Germinal center (tissue), 1 donor: ENCODE measurements at regions not wholly inside any gene's neighbourhood (a gene's known extent, or its start where the extent isn't known, plus 50 kb on each side); places are given as distances from the start of the nearest gene placed in this dataset.

ENCODE experiments used
- DNase-seq: peaks from one replicate; pipeline ENCODE4 v3.0.0; 2012; ENCODE audit warnings: mixed read lengths, low spot score

DNA sequence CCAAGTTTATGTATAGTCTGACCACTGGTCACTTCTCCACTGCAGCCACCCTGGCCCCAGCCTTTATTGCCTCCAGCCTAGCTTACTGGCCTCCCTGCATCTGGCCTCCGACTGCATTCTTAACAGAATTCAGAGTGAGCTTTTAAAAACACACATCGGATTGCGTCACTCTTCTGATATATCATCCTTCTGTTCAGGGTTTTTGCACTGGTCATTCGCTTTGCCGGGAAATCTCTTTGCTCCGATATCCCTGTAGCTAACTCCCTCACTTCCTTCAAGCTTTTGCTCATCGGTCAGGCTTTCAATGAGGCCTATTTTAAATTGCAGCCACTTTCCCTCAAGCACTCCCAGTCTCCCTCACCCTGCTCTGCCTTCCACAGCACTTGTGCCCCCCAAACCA lies 101.6 kb upstream of the DLX2 start:
- no peak for DNase-seq

DNA sequence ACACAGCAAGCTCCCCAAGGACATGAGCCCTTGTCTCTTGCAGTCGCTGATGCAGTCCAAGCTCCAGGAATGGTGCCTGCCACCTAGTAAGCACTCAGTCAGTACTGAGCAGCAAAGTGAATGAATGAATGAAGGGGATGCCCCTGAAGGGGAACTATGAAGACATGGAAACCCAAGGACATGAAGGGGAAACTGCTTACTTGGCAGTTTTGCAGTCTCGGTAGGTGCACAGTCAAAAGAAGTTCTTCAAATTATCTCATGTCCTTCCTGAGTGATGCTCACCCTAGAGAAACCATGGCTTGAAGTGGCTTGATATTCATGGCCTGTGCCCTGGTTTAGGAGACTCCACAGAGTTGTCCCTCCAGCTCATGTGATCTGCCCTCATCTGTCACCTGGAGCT lies 102.1 kb upstream of the DLX2 start:
- DNase-seq = no peak

DNA sequence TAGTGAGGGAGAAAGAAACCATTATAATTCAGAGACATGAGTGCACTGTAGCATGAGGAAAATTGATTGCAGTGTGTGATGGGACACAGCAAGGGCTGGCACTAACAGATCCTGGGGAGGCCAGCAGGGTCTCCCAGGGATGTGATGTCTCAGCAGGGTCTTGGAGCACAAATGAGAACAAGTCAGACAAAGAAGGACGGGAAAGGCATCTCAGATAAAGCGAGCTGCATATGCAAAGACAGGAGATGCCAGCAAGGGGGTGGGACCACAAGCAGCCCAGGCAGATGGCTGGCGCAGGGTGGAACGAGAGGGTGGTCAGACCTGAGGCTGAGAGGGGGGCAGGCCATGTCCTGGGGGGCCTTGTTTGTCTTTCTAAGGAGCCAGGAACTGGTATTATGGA lies 102.6 kb upstream of the DLX2 start:
- no peak for DNase-seq

DNA sequence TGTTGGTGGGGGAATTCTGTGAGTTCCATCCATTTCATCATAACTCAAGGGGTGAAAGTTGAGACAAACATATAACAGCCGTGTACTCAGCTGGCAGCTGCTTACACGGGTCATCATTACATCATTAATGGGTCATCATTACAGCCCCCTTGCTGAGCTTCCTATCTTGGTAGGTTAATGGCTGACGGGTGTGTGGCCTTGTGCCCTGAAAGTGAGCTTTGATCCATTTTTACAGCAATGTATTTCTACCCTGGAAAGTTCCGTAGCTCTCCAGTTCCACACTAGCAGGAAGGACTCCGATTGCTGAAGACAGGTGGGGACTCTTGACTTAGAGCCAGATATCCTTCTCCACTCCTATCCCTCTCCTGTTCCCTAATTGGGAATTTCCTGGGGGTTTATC lies 105.2 kb upstream of the DLX2 start:
- no peak for DNase-seq

DNA sequence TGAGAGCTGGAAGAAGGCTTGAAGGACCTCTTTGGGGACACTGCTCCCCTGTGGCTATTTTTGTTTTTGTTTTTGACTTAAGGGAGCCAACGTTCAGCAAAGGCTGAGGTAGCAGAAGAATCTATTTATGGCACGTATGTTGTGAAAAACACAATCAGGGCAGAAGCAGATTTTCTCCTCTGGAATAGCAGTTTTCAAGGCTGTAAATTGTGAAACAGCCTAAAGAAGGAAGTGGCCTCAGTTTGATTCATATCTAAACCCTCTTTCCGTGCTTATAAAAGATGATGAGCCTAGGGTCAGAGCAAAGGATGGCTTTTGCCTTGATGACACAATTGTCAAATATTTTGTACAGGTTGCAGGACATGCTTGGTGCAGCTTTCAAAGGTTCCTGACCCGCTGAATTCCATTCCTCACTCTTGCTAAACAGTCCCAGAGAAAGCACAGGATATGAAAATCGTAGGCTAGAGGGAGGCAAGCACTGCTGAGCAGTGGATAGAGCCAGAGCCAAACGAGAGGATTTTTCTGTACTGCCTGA lies 106.2 kb upstream of the DLX2 start:
- DNase-seq = no peak

DNA sequence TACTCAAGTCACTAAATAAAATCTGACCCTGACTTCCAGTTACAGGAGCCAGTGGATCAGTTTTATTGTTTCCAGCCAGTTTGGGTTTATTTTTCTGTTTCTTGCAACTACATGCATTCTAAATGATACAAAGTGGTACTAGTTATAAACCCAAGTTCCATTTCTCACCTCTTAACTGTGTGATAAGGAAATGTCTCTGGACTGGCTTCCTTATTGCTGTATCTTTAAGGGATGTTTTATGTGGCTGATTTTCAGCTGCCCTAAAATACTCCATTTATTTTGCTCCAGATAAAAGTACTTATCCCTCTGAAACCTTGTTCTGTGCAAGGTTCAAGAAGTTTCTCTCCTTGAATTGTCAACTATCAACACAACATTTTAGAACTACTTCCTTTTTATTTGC lies 107.9 kb upstream of the DLX2 start:
- no peak for DNase-seq

DNA sequence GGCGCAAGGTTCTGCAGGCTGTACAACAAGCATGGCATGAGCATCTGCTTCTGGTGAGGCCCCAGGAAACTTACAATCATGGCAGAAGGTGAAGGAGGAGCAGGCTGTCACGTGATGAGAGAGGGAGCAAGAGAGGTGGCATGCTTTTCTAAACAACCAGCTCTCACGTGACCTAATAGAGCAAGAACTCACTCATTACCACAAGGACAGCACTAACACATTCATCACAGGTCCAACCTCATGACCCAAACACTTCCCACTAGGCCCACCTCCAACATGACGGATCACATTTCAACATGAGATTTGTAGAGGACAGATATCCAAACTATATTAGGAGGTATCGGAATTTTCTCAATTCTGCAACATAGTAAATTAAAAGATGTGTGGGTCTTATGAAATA lies 108.8 kb upstream of the DLX2 start:
- no peak for DNase-seq

DNA sequence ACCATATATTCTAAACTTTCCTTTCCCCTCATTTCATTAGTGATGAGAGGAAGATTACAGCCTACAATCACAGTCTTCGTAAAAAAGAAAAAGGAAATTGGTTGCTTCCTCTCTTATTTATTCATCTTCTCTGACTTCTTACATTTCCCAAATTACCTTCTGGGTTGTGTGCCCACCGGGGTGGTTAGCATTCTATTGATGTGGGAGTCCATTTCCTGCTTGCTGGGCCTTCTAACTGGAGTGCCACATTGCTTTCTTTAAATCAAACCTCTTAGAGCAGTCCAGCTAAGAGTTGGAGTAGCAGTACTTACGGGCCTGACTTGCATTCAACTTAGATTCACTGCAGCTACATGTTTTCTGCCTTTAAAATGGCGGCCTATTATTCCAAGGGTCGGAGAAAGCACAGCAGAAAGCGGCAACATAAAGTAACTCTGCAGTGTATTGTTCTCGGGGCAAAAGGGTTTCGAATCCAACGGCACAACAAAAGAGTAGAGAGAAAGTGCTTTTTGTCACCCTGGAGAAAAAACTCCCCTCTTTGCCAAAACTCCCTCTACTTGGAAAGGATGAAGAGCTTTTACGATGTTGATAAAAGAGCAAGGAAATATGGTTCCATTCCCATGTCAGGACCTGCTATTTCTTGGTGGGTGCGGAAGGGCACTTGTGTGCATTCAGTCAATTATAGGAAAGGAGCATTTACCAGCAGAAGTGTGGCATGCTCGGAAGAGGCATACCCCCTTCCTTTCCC lies 110.6 kb upstream of the DLX2 start:
- no peak for DNase-seq

DNA sequence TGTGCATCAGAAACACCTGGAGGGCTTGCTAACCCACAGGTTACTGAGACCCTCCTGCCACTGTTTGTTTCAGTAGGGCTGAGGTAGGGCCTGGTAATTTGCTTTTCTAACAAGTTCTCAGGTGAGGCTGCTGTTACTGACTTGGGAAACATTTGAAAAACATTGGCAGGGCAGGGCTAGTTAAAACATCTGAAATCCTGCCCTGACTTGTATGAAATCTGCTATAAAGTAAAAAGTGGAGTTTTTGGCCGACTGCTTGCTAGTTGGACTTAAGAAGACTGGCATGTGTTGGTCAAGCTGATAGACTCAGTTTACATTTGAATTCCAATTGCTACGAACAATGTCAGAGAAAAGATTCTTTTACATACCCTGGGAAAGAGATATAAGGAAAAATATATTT lies 111.6 kb upstream of the DLX2 start:
- DNase-seq = no peak

DNA sequence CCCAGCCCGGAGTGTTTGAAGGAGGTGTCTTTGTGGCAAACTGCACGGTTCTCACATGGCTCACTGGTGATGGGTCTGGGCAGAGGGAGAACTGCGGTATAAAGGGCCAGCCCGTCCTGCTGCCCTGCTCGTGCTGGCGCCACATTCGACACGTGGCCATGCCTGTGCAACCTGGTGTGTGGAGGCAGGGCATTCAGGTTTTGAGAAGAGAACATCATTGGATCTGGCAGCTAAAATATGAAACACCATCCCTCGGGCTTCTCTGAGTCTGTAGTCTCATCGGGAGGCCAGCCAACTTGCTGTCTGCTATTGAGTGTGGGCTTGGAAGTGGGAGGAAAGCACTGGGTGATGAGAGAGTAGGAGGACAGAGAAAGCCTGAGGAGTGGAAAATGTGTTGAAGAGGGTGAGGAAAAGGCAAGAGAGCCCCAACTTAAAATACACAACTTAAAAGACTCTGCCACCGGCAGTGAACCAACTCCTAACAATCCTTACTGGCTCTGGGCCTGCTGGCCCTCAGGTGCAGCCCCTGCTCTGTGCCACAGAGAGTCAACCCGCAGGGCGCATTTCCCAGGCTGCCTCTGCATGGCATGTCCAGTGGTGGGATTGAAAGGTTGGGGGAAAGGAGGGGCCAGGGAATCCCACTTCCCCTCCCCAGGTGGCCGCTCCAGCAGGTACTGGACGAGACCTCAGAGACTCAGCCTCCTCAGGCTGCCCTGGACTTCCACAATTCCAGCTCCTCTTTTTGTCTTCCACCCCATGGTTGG lies 112.7 kb upstream of the DLX2 start:
- DNase-seq = no peak

DNA sequence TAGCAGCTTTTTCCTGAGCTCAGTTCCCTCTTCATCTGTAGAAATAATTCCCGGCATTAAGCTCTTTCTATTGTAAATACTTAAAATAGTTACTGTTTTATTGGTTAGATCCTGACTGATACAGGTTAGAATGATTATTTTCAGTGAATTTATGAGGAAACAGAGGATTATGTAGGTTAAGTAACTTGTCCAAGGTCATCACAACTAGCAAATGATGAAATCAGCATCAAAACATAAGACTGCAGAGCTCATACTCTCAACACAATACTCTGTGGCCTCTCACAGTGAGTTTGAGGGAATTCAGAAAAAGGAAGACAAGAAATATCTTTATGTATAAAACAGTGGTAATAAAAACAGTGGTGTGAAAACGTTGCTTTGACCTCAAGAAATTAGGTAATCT lies 113.2 kb upstream of the DLX2 start:
- DNase-seq = no peak

DNA sequence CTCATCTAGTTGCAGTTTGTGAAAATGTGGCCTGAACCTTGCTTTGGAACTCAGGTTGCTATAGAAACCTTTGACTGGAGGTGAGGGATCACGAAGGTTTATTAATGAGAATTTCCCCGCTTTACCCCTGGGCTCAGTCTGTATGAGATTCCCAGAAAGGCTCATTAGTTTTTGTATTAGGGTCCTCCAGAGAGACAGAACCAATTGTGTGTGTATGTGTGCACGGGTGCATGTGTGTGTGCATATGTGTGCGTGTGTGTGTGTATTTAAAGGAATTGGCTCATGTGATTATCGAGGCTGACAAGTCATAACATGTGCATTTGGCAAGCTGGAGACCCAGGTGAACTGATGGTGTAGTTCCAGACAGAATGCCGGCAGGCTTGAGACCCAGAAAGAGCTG lies 113.8 kb upstream of the DLX2 start:
- DNase-seq = no peak

DNA sequence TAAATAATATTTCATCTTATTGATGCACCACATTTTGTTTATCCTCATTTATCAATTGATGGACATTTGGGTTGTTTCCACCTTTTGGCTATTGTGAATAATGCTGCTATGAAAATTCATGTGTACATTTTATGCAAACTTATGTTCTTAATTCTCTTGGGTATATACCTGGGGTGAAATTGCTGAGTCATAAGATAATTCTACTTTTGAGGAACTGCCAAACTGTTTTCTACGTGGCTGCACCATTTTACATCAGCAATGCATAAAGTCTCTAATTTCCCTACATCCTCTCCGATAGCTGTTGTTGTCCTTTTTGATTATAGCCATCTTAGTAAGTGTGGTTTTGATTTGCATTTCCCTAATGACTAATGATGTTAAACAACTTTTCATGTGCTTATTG lies 116.5 kb upstream of the DLX2 start:
- DNase-seq = no peak

DNA sequence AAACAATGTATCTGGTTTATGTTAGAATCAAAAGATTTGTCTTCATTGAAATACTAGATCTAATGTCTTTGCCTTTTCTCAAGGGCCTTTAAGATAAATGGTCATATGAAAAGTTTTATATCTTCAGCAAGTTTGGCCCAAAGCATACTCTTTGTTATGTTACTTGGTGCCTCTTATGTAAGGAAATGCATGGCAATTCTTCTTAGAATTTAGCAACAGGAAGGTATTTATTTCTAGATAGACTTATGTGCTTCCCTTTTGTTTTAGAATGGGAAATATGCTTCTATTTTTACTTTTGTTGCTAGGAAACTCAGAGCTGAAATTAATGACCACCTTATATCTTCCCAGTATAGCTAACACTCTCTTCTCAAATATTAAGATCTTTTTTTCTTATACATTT lies 117.4 kb upstream of the DLX2 start:
- DNase-seq = no peak

DNA sequence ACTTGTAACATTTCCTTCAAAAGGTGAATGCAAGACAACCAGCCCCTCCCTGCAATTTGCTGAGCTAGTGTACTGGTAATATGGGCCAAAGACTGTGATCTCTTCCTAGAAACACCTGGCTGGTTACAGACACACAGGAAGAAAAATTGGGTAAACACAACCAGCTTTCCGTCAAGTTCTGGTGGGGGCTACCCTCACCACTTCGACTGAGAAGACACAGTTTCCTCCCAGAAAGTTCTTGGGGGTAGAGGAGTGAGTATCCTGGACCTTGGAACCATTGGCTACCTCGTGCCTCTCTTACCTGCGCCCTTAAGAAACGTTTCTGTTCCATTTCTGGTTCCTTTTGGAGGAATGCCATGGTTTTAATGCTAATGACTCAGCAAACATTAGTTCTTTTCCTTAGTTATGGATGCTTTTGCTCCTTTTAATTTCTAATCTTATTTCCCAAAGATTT lies 120.9 kb upstream of the DLX2 start:
- DNase-seq = no peak

DNA sequence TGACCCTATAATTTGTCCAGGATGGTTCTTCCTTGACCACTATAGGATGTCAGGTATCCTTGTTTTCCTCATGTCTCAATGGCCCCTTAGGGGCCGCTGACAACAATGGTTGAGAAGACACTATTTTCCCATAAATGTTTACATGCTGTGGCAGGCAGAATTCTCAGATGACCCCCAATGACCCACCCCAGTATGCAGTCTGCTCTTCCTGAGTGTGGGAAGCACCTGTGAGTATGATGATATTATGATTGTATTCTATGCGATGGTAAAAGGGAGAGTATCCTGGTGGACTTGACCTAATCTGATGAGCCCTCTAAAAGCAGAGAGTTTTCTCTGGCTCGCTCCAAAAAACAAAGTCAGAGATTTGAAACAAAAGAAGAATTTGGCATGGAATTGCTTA lies 123.1 kb upstream of the DLX2 start:
- DNase-seq = no peak

DNA sequence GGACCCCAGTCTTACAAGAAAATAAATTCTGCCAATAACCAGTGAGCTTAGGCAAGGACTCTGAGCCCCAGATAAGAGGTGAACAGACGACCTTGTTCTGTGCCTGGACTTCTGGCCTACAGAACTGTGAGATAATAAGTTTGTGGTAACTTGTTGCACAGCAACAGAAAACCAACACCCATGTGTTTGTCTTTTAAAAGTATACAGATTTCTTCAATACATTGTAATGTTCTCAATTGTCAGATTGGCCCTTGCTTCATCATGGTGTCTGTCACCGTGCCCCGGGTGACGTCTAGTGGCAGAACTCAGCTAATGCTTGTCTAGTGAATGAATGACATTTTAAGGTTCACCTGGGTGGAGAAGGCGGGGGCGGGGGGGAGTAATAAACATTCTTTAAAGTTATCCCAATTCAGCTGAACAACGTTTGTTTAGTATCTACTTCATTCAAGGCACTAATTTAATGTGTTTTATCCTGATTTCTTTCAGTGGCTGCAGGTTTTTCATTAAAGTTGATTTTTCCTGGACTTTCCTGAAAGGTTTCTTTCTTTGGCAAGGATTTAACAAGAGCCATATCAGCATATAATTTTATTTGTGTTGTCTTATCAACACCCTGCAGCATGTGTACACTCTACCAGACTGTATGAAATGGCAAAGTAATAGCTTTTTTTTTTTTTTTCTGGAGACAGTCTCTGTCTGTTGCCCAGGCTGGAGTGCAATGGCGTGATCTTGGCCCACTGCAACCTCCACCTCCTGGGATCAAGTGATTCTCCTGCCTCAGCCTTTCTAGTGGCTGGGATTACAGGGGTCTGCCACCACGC lies 123.8 kb upstream of the DLX2 start:
- no peak for DNase-seq

DNA sequence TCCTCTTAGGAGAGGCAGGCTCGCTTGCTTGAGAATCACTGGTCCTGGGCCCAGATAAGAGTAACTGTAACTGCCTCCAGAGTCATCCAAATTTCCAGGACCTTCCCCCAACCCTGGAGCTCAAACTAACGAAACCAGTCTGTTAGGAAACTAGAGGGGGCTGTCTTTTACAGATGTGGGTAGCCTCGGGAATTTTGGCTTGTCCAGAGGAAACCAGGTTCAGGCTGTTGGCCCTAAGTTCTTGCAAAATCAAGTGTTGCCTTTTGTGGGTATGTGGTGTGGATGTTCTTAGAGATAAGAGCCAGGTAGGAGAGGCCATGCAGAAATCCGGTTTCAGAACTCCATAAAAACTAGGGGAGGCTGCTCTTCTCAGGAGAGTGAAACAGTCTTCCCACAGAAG lies 125.0 kb upstream of the DLX2 start:
- no peak for DNase-seq

DNA sequence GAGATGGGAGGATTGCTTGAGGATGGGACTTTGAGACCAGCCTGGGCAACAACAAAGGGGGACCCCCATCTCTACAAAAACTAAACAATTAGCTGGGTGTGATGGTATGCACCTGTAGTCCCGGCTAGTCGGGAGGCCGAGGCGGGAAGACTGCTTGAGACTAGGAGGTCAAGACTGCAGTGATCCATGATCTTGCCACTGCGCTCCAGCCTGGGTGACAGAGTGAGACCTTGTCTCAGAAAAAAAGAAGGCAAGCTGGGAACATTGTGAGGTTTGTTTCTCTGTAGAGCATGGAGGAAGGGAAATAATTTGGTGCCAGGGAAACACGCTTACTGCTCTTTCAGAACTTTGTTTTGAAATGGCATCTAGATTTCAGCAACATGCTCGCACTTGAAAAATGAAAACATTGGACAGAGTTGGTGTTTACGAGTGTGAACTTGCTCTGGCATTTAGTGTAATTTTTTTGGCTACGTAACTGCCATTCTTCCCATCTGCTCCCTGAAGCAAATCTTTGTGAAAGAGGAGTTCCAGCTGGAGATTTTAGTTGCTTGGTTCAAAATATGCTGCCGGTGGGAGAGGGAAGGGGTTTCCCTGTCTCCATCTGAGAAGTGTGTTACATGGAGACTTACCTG lies 125.6 kb upstream of the DLX2 start:
- DNase-seq = no peak

DNA sequence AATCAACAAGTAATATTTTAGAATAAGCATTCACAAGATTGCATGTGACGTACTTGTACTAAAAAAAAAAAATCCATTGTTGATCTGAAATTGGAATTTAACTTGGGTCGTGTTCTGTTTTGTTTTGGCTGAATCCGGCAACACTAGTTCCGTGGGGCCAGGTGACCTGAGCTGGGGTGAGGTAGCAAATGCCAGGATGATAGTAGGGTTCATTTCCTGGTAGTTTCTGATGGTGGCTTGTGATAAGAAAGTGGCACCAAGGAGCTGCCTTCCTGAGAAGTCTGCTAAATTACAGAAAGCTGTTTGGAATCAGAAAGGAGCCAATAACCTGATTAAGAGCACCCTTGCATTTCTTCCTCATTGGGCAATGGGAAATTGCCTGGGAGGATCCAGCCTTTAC lies 126.4 kb upstream of the DLX2 start:
- DNase-seq = no peak

DNA sequence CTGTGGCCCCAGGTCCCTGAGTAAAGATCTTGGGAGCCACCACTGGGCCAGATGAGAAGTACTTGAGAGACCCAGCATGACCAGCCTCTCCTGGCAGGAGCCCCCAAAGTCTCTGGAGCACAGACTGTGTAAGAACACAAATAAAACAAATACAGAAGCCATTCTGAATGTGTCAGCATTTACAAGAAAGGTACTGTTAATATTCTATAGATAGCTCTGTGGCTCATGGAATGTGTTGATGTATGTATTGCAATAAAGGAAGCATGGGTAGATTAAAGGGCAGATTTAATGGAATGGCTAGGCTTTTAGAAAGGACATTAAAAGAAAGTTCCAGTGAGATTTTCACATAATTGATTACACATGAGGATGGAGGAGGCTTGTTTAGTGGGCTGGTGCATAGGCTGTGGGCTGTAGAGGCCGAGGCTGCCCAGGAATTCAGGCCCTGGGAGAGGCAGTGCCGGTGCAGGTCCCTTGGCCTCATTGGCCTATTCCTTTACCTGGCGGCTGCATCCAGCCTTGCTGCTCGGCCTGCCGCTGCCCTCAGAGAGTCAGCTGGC lies 127.7 kb upstream of the DLX2 start:
- DNase-seq = no peak

DNA sequence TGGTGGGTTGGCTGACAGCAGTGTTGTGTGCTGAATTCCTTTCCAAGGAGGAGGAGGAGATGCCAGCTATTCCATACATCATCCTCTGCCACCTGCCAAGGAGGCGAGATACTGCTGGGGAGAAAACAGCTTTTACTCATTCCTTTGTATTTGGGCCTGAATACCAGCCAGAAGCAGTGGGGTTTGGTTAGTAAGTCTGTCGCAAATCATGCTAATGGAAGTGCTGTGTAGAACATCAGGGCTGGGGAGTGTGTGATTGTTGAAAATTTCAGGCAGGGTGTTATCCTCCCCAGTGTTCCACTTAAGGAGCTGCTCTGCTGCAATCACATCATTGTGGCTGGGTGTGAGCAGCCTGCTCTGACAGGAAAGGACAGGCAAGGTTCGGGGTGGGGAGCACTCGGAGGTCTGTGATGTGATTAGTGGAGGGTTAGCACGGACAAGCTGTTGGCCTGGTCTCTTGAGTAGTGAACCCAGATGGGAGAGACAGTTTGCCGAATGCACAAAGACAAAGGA lies 128.2 kb upstream of the DLX2 start:
- DNase-seq = no peak
